Spleen (tissue), 11 donors: ENCODE measurements at regions not wholly inside any gene's neighbourhood (a gene's known extent, or its start where the extent isn't known, plus 50 kb on each side); places are given as distances from the start of the nearest gene placed in this dataset.

Experiments
- DNase-seq: peaks from one replicate; pipeline ENCODE4 v3.0.0-alpha.2; 2020
- H3K27ac ChIP-seq, 8 donors: fragments of 200-600 bp; sonication (generic) in 7 of 8; 1 replicate in 4 of 8; 2 replicates in 4 of 8; pipeline versions ENCODE4 v1.5.0 to v1.8.0; 2016 to 2021; ENCODE audit warnings: inconsistent platforms in 4 of 8, mild to moderate bottlenecking in 4 of 8, moderate library complexity in 1 of 8
- H3K27me3 ChIP-seq, 7 donors: fragments of 200-600 bp; sonication (generic) in 6 of 7; replicated peaks in 1 of 7; 1 replicate in 4 of 7; 2 replicates in 3 of 7; pipeline versions ENCODE4 v1.5.0 to v1.8.0; 2016 to 2021; ENCODE audit warnings: inconsistent platforms in 3 of 7, mild to moderate bottlenecking in 1 of 7
- H3K36me3 ChIP-seq, 6 donors: fragments of 200-600 bp; sonication (generic) in 5 of 6; 1 replicate in 4 of 6; 2 replicates in 2 of 6; pipeline versions ENCODE4 v1.5.0 to v1.8.0; 2016 to 2021; ENCODE audit warnings: inconsistent platforms in 2 of 6
- H3K4me1 ChIP-seq, 6 donors: fragments of 200-600 bp; sonication (generic) in 5 of 6; 1 replicate in 3 of 6; 2 replicates in 3 of 6; pipeline versions ENCODE4 v1.5.0 to v1.8.0; 2016 to 2021; ENCODE audit warnings: inconsistent platforms in 3 of 6
- H3K4me3 ChIP-seq, 8 donors: fragments of 200-600 bp; sonication (generic) in 7 of 8; 1 replicate in 4 of 8; 2 replicates in 4 of 8; pipeline versions ENCODE4 v1.5.0 to v1.8.0; 2016 to 2021; ENCODE audit warnings: inconsistent platforms in 4 of 8, mild to moderate bottlenecking in 4 of 8, moderate library complexity in 2 of 8
- H3K9me3 ChIP-seq, 8 donors: fragments of 200-600 bp; sonication (generic) in 7 of 8; 1 replicate in 4 of 8; 2 replicates in 4 of 8; pipeline versions ENCODE4 v1.5.0 to v1.8.0; 2016 to 2021; ENCODE audit warnings: inconsistent platforms in 4 of 8
- POLR2A ChIP-seq, 3 donors: fragments of 450-650 bp; IDR thresholded peaks; one replicate each; pipeline ENCODE4 v1.5.1; 2017; ENCODE audit warnings: antibody characterized with exemption in 3 of 3, mild to moderate bottlenecking in 1 of 3
- POLR2AphosphoS5 ChIP-seq, 3 donors: sonication (generic); formaldehyde crosslinking; IDR thresholded peaks; one replicate each; pipeline ENCODE4 v1.5.1; 2017; ENCODE audit warnings: antibody characterized with exemption in 3 of 3
- WGBS, 5 donors: extraction: QIAGEN DNeasy Blood & Tissue Kit in 3 of 5; methylation state at CpG; one replicate each; pipeline versions ENCODE4 v1.1.5 to v1.1.7; 2013 to 2018; 5-methylcytosine and 5-hydroxymethylcytosine counted together
- intact Hi-C: fragments of 100-400 bp; cut with DNase I; formaldehyde crosslinking; loops from one replicate; pipeline ENCODE4 v1.15.0; 2023; ENCODE audit warnings: low total_unique reads
- TF ChIP-seq, protein P1 (sequence below), 11 experiments: fragments of 200-600 bp in 7 of 11; fragments of 450-650 bp in 4 of 11; sonication (generic) in 4 of 11; IDR thresholded peaks in 8 of 11; conservative IDR thresholded peaks in 3 of 11; 1 replicate in 7 of 11; 2 replicates in 4 of 11; pipeline versions ENCODE4 v1.4.0 to v1.8.0; 2016 to 2021; ENCODE audit warnings: antibody characterized with exemption in 11 of 11, inconsistent platforms in 4 of 11, mild to moderate bottlenecking in 1 of 11
- donor health status: healthy with polysubstance abuse.
- donor health status: DM: no; HTN: no; CAD: no; lungs with moderate emphysema.
- donor health status: DM: no; HTN: no; CAD: no.
- donor health status: Bipolar disorder and iron deficiency.
- donor health status: healthy.
- donor health status: DM: no; HTN: no; CAD: no.
- donor health status: DM: yes; HTN: yes; CAD: no.

GRCh38 chrX:110989447-110989846 lies 106.5 kb upstream of the PAK3 start:
- H3K4me3 ChIP-seq: no peak overlapping the region
- intact Hi-C loops: no loop called here
- no peaks in the 10 kb centered on the region for H3K36me3 ChIP-seq
- no peaks in the 10 kb centered on the region for H3K4me1 ChIP-seq
- WGBS, 5 donors: 70 to 84% (median 76%) methylated on average over 3 of the region's 3 CpGs
- no peaks in the 10 kb centered on the region for H3K9me3 ChIP-seq
- no peak for DNase-seq
- TF ChIP-seq POLR2AphosphoS5 (IDR thresholded peaks at IDR 0.05) (no peak), POLR2A (IDR thresholded peaks at IDR 0.05) (no peak)
- TF ChIP-seq, protein P1, sequence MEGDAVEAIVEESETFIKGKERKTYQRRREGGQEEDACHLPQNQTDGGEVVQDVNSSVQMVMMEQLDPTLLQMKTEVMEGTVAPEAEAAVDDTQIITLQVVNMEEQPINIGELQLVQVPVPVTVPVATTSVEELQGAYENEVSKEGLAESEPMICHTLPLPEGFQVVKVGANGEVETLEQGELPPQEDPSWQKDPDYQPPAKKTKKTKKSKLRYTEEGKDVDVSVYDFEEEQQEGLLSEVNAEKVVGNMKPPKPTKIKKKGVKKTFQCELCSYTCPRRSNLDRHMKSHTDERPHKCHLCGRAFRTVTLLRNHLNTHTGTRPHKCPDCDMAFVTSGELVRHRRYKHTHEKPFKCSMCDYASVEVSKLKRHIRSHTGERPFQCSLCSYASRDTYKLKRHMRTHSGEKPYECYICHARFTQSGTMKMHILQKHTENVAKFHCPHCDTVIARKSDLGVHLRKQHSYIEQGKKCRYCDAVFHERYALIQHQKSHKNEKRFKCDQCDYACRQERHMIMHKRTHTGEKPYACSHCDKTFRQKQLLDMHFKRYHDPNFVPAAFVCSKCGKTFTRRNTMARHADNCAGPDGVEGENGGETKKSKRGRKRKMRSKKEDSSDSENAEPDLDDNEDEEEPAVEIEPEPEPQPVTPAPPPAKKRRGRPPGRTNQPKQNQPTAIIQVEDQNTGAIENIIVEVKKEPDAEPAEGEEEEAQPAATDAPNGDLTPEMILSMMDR (IDR thresholded peaks at IDR 0.05 in 8 of 11, conservative IDR thresholded peaks at IDR 0.05 in 3 of 11): no peak
- peaks cover 0 to 12% (median 0%) of the 10 kb centered on the region in 7 donors for H3K27me3 ChIP-seq
- no peak overlapping the region for H3K27ac ChIP-seq

- Histone ChIP-seq H3K4me1 (no peaks in the 10 kb centered on the region), H3K36me3 (no peaks in the 10 kb centered on the region), H3K9me3 (no peaks in the 10 kb centered on the region), H3K4me3 (no peak overlapping the region), H3K27me3 (peaks cover 0 to 21% (median 0%) of the 10 kb centered on the region in 7 donors), H3K27ac (no peak overlapping the region)
- 8 to 35% (median 19%) methylated on average over 2 to 3 of the region's 3 CpGs for WGBS, 5 donors
- intact Hi-C loops: no loop called here
- TF ChIP-seq, protein P1 (IDR thresholded peaks at IDR 0.05 in 8 of 11, conservative IDR thresholded peaks at IDR 0.05 in 3 of 11): no peak
- no peak for TF ChIP-seq POLR2AphosphoS5 (IDR thresholded peaks at IDR 0.05)
- no peak for TF ChIP-seq POLR2A (IDR thresholded peaks at IDR 0.05)
- no peak for DNase-seq
Measured at GRCh38 chrX:110987292-110987691, 108.7 kb upstream of the PAK3 start.

- Histone ChIP-seq H3K4me1 (no peaks in the 10 kb centered on the region), H3K4me3 (no peak overlapping the region), H3K36me3 (no peaks in the 10 kb centered on the region), H3K9me3 (no peaks in the 10 kb centered on the region), H3K27me3 (peaks cover 0 to 15% (median 0%) of the 10 kb centered on the region in 7 donors), H3K27ac (no peak overlapping the region)
- 28 to 44% (median 36%) methylated on average over 2 of the region's 2 CpGs for WGBS, 5 donors
- TF ChIP-seq, protein P1 (IDR thresholded peaks at IDR 0.05 in 8 of 11, conservative IDR thresholded peaks at IDR 0.05 in 3 of 11): no peak
- intact Hi-C loops: no loop called here
- no peak for DNase-seq
Measured at GRCh38 chrX:110985470-110985869, 110.5 kb upstream of the PAK3 start.

DNA sequence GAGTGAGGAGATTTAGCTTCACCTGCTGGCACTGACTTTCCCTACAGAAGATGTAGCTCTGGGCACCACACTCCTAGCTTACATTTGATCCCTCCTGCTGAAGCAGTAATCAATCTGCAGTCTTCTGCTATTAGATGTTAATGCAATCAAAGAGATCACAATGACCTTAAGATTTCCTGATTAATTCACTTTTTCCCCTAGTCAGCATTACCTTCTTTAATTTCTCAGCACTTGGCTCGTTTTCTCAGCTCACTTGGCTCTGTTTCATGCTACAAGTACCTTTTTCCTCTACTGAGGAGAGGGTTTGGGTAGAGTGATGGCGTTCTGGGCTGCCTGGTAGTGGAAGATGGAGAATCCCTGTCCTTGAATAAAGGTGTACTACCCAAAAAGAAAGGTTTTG lies 113.0 kb upstream of the PAK3 start:
- TF ChIP-seq, protein P1 (IDR thresholded peaks at IDR 0.05 in 8 of 11, conservative IDR thresholded peaks at IDR 0.05 in 3 of 11): no peak
- TF ChIP-seq POLR2AphosphoS5 (IDR thresholded peaks at IDR 0.05): no peak
- TF ChIP-seq POLR2A (IDR thresholded peaks at IDR 0.05): no peak
- no peak for DNase-seq
- Histone ChIP-seq H3K36me3 (no peaks in the 10 kb centered on the region), H3K27ac (no peak overlapping the region), H3K27me3 (peaks cover 0 to 15% (median 0%) of the 10 kb centered on the region in 7 donors), H3K4me3 (no peak overlapping the region), H3K9me3 (no peaks in the 10 kb centered on the region), H3K4me1 (no peaks in the 10 kb centered on the region)
- intact Hi-C loops: no loop called here
- 11 to 39% (median 19%) methylated on average over 2 of the region's 2 CpGs for WGBS, 5 donors
